Activated CD4-positive, alpha-beta T cell treated with anti-CD3 and anti-CD28 coated beads, Interleukin-2, amount 50 U/mL, for 48 hours (primary cell): ENCODE measurements at regions not wholly inside any gene's neighbourhood (a gene's known extent, or its start where the extent isn't known, plus 50 kb on each side); places are given as distances from the start of the nearest gene placed in this dataset.
"Not testable (repeated sequence)": the region's sequence is repeated elsewhere in the genome, so short reads cannot be mapped to it uniquely, and the experiment has no call there.

ENCODE experiments used
- DNase-seq, 2 experiments: peaks; one replicate each; pipeline ENCODE4 v3.0.0-alpha.2; 2020

GRCh38 chr12:40431169-40431568, 206.4 kb downstream of the LRRK2 start:
- no peak for DNase-seq

GRCh38 chr12:40435251-40435650, 210.5 kb downstream of the LRRK2 start:
- DNase-seq = no peak

GRCh38 chr12:40435951-40436350, 211.2 kb downstream of the LRRK2 start:
- no peak for DNase-seq

GRCh38 chr12:40436564-40436963, 211.8 kb downstream of the LRRK2 start:
- DNase-seq = no peak

- no peak for DNase-seq
Measured at GRCh38 chr12:40439771-40440492, 215.1 kb downstream of the LRRK2 start.

GRCh38 chr12:40444174-40444573, 219.4 kb downstream of the LRRK2 start:
- DNase-seq = no peak

- DNase-seq = no peak
Measured at GRCh38 chr12:40446385-40446784, 221.6 kb downstream of the LRRK2 start.

GRCh38 chr12:40448523-40448922, 223.7 kb downstream of the LRRK2 start:
- not testable (repeated sequence) for DNase-seq

- no peak for DNase-seq
Measured at GRCh38 chr12:40451661-40452060, 226.9 kb downstream of the LRRK2 start.

GRCh38 chr12:40464121-40464520, 228.1 kb upstream of the CNTN1 start:
- DNase-seq = no peak

- DNase-seq = no peak
Measured at GRCh38 chr12:40469736-40470135, 222.5 kb upstream of the CNTN1 start.

GRCh38 chr12:40473962-40474361, 218.3 kb upstream of the CNTN1 start:
- DNase-seq = no peak

- DNase-seq = no peak
Measured at GRCh38 chr12:40474630-40475029, 217.6 kb upstream of the CNTN1 start.

GRCh38 chr12:40499856-40500255, 192.4 kb upstream of the CNTN1 start:
- no peak for DNase-seq

- no peak for DNase-seq
Measured at GRCh38 chr12:40502322-40502721, 189.9 kb upstream of the CNTN1 start.

GRCh38 chr12:40505327-40505726, 186.9 kb upstream of the CNTN1 start:
- no peak for DNase-seq

- no peak for DNase-seq
Measured at GRCh38 chr12:40508421-40508820, 183.8 kb upstream of the CNTN1 start.

GRCh38 chr12:40511341-40511740, 180.9 kb upstream of the CNTN1 start:
- no peak for DNase-seq

- DNase-seq = no peak
Measured at GRCh38 chr12:40515041-40515816, 177.0 kb upstream of the CNTN1 start.

- DNase-seq = no peak
Measured at GRCh38 chr12:40522837-40523236, 169.4 kb upstream of the CNTN1 start.

GRCh38 chr12:40525054-40525453, 167.2 kb upstream of the CNTN1 start:
- DNase-seq = no peak

GRCh38 chr12:40534828-40535227, 157.4 kb upstream of the CNTN1 start:
- no peak for DNase-seq

GRCh38 chr12:40551466-40551865, 140.8 kb upstream of the CNTN1 start:
- no peak for DNase-seq

- no peak for DNase-seq
Measured at GRCh38 chr12:40552868-40553267, 139.4 kb upstream of the CNTN1 start.

- DNase-seq = no peak
Measured at GRCh38 chr12:40557980-40558379, 134.3 kb upstream of the CNTN1 start.
